ENCODE measurements at regions not wholly inside any gene's neighbourhood (a gene's known extent, or its start where the extent isn't known, plus 50 kb on each side); places are given as distances from the start of the nearest gene placed in this dataset.
A peak's percentile ranks its signal among the peaks of the same experiment; 100 is the strongest.

DNA sequence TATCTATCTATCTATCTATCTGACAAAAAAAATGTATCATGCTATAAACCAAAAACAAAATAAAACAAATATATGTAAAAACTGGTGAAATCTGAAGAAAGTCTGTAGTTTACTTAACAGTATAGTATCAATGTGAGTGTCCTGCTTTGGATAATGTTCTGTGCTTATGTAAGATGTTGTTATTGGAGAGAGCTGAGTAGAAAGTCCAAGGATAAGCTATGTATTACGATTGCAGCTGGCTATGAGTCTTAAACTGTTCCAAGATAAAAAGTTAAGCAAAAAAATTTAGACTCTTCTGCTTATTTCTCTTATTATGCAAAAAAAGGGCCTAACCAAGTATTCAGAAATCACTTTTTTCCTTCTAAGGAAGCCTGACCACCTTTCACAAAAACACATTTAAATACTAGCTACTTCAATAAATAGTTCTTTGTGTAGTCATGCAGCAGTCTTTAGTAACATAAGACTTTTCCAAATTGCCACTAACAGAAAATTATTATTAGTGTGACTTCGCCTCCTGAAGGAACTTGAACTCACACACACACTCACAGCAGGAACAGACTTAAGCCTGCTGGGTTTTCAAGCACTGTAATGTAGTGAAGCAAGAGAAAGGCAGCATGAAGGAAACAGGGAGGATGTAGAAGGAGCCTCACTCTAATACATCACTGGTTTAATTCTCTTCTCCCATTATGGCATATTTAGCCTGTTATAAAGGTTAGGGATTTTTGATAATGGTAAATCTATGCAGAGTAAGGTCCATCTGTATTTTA is 265.8 kb upstream of the GJE1 start:
- Histone ChIP-seq H3K27me3 (ENCODE audit: control insufficient read depth, insufficient read depth, low read length) (no peaks in the 10 kb centered on the region), H3K4me3 (ENCODE audit: low read depth, low read length) (no peak overlapping the region), H3K36me3 (ENCODE audit: control insufficient read depth, insufficient read depth, low read length) (no peaks in the 10 kb centered on the region)
- DNase-seq (ENCODE audit: low read depth) = no peak
- no peak for FAIRE-seq
- TF ChIP-seq, protein P1, sequence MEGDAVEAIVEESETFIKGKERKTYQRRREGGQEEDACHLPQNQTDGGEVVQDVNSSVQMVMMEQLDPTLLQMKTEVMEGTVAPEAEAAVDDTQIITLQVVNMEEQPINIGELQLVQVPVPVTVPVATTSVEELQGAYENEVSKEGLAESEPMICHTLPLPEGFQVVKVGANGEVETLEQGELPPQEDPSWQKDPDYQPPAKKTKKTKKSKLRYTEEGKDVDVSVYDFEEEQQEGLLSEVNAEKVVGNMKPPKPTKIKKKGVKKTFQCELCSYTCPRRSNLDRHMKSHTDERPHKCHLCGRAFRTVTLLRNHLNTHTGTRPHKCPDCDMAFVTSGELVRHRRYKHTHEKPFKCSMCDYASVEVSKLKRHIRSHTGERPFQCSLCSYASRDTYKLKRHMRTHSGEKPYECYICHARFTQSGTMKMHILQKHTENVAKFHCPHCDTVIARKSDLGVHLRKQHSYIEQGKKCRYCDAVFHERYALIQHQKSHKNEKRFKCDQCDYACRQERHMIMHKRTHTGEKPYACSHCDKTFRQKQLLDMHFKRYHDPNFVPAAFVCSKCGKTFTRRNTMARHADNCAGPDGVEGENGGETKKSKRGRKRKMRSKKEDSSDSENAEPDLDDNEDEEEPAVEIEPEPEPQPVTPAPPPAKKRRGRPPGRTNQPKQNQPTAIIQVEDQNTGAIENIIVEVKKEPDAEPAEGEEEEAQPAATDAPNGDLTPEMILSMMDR (IDR thresholded peaks at IDR 0.05; ENCODE audit: insufficient read depth, low read length, severe bottlenecking) = no peak

- no peak overlapping the region for H3K4me3 ChIP-seq (ENCODE audit: low read depth, low read length)
- DNase-seq (ENCODE audit: low read depth) (no peak), FAIRE-seq (no peak)
- TF ChIP-seq, protein P1 (IDR thresholded peaks at IDR 0.05; ENCODE audit: insufficient read depth, low read length, severe bottlenecking) = no peak
- no peaks in the 10 kb centered on the region for H3K27me3 ChIP-seq (ENCODE audit: control insufficient read depth, insufficient read depth, low read length)
- H3K36me3 ChIP-seq (ENCODE audit: control insufficient read depth, insufficient read depth, low read length) = no peaks in the 10 kb centered on the region
Observed at GRCh38 chr6:141851063-141851462, 281.7 kb upstream of the GJE1 start.

GRCh38 chr6:141848029-141848890 is 284.5 kb upstream of the GJE1 start:
- H3K36me3 ChIP-seq (ENCODE audit: control insufficient read depth, insufficient read depth, low read length) = no peaks in the 10 kb centered on the region
- DNase-seq (ENCODE audit: low read depth) = peak; percentile 5
- H3K27me3 ChIP-seq (ENCODE audit: control insufficient read depth, insufficient read depth, low read length) = no peaks in the 10 kb centered on the region
- no peak for FAIRE-seq
- TF ChIP-seq, protein P1 (IDR thresholded peaks at IDR 0.05; ENCODE audit: insufficient read depth, low read length, severe bottlenecking) = no peak
- H3K4me3 ChIP-seq (ENCODE audit: low read depth, low read length) = no peak overlapping the region

- no peaks in the 10 kb centered on the region for H3K36me3 ChIP-seq (ENCODE audit: control insufficient read depth, insufficient read depth, low read length)
- H3K27me3 ChIP-seq (ENCODE audit: control insufficient read depth, insufficient read depth, low read length) = no peaks in the 10 kb centered on the region
- no peak for FAIRE-seq
- TF ChIP-seq, protein P1 (IDR thresholded peaks at IDR 0.05; ENCODE audit: insufficient read depth, low read length, severe bottlenecking) = no peak
- no peak overlapping the region for H3K4me3 ChIP-seq (ENCODE audit: low read depth, low read length)
- no peak for DNase-seq (ENCODE audit: low read depth)
Observed at GRCh38 chr6:141846639-141847038, 286.1 kb upstream of the GJE1 start.

- DNase-seq (ENCODE audit: low read depth) (no peak), FAIRE-seq (no peak)
- Histone ChIP-seq H3K36me3 (ENCODE audit: control insufficient read depth, insufficient read depth, low read length) (no peaks in the 10 kb centered on the region), H3K27me3 (ENCODE audit: control insufficient read depth, insufficient read depth, low read length) (no peaks in the 10 kb centered on the region), H3K4me3 (ENCODE audit: low read depth, low read length) (no peak overlapping the region)
- TF ChIP-seq, protein P1 (IDR thresholded peaks at IDR 0.05; ENCODE audit: insufficient read depth, low read length, severe bottlenecking) = no peak
Observed at GRCh38 chr6:141843178-141843834, 289.4 kb upstream of the GJE1 start.

All from bronchial epithelial cell (primary cell).